NCI-H2196 (cell line): ENCODE measurements at regions not wholly inside any gene's neighbourhood (a gene's known extent, or its start where the extent isn't known, plus 50 kb on each side); places are given as distances from the start of the nearest gene placed in this dataset.
"Not testable (repeated sequence)": the region's sequence is repeated elsewhere in the genome, so short reads cannot be mapped to it uniquely, and the experiment has no call there.

ENCODE experiments used
- DNase-seq: peaks from one replicate; lab custom pipeline; 2025; ENCODE audit not compliant: unreplicated experiment; lab: John Stamatoyannopoulos, UW

GRCh38 chr11:11220786-11221185 lies 132.3 kb downstream of the CSNK2A3 start:
- no peak for DNase-seq

DNA sequence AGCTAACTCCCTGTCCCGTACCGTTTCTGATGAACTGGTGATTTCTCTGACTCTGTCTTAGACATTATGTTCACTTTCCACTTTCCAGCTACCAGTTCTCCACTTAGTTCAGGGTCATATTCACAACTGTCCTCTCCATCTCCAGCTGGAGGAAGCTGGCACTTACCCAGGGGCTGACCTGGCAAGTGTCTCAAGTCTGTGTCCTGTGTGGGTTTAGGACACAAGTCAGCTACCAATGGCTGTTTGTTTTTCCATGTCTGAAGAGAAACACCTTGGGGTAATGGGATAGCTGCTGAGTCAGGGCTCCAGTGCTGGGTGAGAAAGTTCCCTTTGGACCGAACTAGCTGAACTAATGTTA lies 134.4 kb downstream of the CSNK2A3 start:
- DNase-seq: peak; percentile 75

GRCh38 chr11:11217929-11218628 lies 135.0 kb downstream of the CSNK2A3 start:
- DNase-seq: peak; percentile 52

GRCh38 chr11:11217289-11217928 lies 135.6 kb downstream of the CSNK2A3 start:
- no peak for DNase-seq

DNA sequence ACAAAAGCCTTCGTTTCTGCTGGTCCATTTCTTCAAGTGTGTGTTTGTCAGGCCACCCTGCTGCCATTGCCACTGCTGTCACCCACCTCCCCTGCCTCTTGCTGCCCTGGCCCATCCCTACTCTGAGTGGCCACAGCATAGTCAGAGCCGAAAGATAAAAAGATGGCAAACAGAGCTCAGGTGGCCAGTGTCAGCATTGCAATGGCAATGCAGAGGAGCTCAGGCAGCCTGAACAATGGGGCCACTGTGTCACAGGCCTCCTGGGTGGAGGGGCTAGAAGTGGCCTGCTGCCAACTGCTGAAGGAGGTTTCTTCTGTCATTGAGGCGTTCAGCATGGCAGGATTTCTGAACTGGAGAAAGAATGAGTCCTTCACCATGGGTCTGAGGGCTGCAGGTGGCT lies 137.1 kb downstream of the CSNK2A3 start:
- peak; percentile 33 for DNase-seq

- DNase-seq: no peak
These were observed 137.8 kb downstream of the CSNK2A3 start for GRCh38 chr11:11215058-11215815.

DNA sequence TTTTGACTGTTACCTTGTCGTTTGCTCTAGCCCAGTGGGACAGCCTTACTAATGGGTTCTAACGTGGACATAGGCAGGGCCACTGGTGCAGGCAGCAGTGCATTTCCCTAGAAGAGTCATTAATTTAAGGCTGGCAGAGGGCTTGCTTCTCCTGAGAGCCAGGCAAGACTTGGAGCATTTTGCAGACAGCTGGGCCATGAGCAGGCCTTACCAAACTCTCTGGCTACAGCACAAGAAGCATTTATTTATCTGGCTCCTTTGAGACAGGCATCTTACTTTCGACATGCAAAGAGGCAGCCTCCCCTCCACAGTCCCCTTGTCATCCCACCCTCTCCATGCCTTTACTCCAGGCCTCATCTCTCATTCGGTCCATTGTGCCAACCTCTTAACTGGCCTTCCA lies 139.9 kb downstream of the CSNK2A3 start:
- no peak for DNase-seq

GRCh38 chr11:11211888-11212287 lies 141.2 kb downstream of the CSNK2A3 start:
- peak; percentile 18 for DNase-seq

- DNase-seq: no peak
These were observed 141.9 kb downstream of the CSNK2A3 start for GRCh38 chr11:11211186-11211585.

DNA sequence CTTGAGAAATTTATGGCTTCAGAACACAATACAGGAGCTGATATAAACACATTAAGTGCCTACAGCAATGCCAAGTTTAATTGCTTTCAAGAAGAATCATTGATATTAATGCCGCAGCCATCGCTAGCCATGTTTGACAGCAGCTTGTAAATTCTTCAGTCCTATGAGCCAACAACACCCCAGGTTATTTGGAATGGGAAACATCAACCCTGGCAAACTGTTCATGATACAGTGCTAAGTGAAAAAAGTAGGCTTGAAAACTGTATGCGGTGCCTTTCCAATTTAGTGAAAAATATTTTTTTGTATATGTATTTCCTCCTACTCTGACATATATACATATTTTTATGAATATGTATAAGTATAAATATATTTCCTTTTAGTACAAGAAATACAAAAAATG lies 142.6 kb downstream of the CSNK2A3 start:
- DNase-seq: no peak

DNA sequence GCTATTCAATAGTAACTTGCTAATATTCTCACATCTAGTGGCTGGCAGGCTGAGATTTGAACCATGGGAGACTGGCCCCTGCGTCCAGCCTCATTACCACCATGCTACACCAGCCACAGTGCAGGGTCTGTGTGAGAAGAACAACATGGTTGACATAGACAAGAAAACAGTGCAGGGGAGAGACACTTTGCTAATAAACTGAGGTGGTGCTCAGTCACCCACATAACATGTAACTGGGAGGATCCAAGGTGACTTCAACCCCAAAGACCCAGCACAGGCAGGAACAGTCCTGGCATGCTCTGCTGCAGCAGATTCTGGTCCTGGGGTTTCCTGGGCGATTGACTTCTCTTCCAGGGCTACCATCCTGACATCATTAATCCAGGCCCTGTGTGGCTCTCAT lies 143.1 kb downstream of the CSNK2A3 start:
- DNase-seq: no peak

DNA sequence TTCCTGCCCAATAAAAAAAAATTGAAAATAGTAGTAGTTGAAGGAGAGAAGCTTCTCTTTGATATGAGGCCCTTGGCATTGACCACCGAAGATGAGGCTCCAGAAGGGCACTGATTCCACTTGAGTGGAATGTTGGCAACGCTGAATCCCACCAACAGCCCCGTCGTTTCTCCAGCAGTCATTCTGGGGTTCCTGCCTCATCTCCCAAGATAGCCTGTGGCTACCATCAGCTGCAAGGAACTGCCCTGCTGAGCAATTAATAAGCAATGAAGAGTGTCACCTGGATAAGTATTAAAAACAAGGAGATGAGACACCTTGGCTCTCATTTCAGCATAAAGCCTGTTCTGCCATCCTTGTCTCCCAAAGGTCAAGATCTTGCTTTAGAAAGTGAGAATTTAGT lies 144.1 kb downstream of the CSNK2A3 start:
- no peak for DNase-seq

- no peak for DNase-seq
These were observed 145.6 kb downstream of the CSNK2A3 start for GRCh38 chr11:11207428-11207827.

GRCh38 chr11:11206484-11206883 lies 146.6 kb downstream of the CSNK2A3 start:
- no peak for DNase-seq

DNA sequence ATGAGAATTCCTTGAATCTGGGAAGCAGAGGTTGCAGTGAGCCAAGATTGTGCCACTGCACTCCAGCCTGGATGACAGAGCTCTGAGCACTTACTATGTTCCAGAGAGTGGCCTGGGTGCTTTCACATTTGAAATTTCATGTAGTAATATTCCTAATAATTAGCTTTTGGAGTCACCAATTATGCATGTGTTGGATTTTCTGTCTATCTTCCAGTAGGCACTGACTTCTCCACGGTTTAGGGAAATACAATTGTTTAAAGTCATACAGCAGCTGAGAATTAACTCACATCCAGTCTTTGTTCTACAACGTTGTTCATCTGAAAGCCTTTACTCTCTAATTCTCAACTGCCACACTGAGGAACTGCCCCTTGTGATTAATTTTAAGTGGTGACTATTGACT lies 150.2 kb downstream of the CSNK2A3 start:
- DNase-seq: no peak

- not testable (repeated sequence) for DNase-seq
These were observed 151.7 kb downstream of the CSNK2A3 start for GRCh38 chr11:11201302-11201701.

GRCh38 chr11:11192541-11192940 lies 160.5 kb downstream of the CSNK2A3 start:
- DNase-seq: no peak

DNA sequence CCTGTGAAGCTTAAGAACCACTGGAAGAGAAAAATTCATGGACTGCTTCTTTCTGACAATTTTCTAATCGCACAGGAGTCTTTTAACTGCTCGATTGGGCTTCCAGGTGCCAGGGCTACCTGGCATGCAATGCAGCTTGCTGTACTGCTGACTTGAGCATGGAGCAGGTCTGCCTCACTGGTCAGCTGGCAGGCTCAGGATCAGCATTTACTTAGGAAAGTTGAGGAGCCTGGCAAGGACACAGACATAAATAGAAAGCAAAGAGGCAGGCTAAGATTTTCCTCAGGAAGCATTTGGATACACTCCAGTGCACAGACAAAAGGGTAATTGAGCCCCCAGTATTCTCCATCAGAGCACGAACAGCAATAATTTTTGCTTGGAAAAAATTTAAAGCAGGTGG lies 163.5 kb downstream of the CSNK2A3 start:
- no peak for DNase-seq

DNA sequence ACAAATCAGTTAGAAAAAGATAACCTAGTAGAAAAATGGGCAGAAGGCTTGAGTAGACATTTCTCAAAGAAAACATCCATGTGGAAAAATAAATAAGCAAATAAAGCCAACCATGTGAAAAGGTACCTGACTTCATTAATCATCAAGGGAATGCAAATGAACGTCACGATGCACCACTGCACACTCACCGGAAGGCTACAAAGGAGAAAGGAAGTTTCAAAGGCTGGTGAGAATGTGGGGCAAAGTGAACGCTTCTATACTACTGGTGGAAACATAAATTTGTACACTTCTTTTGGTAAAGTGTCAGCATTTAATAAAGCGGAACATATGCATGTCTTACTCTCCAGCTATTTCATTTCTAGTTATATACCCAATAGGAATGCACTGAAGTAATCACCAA lies 166.8 kb downstream of the CSNK2A3 start:
- no peak for DNase-seq

DNA sequence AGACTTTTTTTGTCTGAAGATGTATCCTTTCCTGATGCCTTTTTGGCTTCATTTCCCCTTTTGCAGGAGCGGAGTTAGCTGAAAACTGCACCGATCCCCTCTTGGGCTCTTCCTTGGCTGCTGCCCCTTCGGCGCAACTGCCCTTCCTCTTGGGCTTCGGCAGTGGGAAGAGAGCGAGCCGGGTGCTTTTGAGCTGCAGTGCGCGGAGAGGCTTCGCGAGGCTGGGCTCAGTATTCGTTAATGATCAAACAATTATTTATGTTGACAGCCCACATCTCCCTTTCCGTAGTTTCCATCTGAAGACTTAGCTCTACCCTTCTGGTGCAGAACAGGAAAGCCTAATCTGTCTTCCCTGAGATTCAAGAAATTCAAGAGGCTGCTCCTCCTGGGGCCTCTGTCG lies 170.8 kb downstream of the CSNK2A3 start:
- DNase-seq: no peak

DNA sequence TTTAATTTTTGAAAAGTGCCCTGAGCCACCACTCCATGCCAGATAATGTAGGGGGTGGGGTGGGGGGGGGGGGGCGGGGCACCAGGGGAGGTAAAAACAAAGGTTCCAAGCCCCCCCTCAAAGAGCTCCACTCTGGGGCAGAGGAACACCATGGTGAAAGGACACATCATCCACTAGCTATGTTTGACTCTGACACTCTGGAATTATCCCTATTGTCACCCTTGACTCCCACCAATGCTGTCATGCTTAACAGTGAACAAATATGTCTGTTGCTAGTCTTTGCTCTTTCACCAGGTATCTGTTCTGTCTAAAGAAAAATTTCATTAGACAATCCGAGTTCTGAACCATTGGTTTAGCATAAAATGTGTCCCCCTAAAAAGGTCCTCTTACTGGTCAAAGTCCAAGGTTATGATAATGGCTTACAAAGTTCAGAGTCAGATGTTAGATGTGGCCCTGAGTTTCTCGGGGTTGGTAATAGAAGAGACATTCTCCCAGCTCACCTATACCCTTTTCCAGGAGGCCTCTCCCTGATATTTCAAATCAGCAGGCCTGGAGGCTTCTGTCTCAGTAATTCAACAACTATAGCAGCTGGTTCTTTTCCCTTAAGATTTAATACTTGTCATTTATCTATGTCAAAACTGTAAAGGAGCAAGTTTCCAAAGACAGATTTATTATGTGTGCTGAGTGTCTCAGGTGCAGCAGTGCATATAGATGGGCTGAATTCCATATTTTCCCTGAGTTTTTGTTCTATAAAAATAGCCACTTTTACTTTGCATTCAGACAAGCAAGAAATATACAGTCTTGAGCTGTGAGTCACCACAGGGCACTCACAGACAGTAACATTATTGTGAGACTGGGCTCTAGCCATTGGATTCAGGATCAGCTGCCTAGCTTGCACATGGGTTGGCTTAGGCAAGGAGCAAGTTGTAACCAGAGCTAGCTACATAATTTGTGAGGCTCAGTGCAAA lies 174.1 kb downstream of the CSNK2A3 start:
- DNase-seq: peak; percentile 5
